ENCODE measurements at regions not wholly inside any gene's neighbourhood (a gene's known extent, or its start where the extent isn't known, plus 50 kb on each side); places are given as distances from the start of the nearest gene placed in this dataset.
"Not testable (repeated sequence)": the region's sequence is repeated elsewhere in the genome, so short reads cannot be mapped to it uniquely, and the experiment has no call there.

DNA sequence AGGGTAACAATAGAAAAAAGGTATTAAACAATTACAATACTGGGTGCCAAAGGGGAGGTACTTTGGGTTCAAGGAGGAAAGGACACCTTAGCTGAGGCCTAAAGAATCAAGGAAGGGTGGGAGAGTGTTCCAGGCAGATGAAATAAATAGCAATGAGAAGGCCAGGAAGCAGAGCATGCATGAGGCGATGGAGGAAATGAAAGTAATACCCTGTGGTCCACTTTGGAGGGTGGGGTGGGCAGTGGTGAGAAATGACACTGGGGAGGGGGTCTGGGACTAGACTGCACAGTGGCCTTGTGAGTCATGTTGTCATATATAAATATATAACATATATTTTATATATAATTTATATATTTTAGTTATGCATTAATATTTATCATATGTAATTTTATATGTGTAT lies 55.9 kb downstream of the BHLHE40 start:
- CTCF ChIA-PET = interaction anchor here (0.7 kb wide), 1 partner anchor 54 kb away, joined by 3 read pairs; no protein-coding TSS in a partner anchor
- POLR2A ChIA-PET = no interaction called here

DNA sequence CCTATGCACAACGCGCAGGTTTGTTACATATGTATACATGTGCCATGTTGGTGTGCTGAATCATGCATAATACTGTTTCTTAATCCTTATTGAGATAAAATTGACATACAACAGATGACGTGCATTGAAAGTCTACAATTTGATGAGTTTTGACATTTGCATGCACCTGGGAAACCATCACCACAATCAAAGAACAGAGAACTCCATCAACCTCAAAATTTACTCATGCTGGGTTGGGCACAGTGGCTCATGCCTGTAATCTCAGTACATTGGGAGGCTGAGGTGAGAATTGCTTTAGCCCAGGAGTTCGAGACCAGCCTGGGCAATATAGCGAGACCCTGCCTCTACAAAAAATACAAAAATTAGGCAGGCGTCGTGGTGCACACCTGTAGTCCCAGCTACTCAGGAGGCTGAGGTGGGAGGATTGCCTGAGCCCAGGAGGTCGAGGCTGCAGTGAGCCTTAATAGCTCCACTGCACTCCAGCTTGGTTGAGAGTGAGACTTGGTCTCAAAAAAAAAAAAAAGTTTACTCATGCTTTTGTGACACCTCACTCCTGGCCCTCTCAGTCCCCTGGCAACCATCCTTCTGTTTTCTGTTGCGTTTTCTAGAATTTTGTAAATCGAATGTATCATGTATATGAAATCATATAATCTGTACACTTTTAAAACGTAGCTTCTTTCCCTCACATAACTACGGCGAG lies 56.6 kb downstream of the BHLHE40 start:
- ChIA-PET CTCF (interaction anchor here (0.8 kb wide), 1 partner anchor 10 kb away, joined by 3 read pairs; no protein-coding TSS in a partner anchor), POLR2A (no interaction called here)

DNA sequence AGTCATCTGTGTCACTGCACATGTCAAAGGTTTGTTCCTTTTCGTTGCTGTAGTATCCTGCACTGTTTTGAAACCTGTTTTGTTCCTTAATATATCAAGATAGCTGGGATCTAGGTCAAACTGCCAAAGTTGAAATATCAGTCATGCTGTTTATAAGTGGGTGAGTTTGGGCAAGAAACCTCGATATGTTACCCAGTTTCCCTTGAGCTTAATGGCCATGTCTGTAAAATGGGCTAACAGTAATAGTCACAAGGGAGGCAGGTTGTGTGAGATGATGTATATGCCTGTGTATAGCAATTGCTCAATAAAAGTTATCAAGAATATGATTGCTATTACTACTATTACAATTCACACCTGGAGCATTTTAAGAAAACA lies 57.1 kb downstream of the BHLHE40 start:
- ChIA-PET POLR2A (interaction anchor here (0.5 kb wide), 1 partner anchor 10 kb away, joined by 3 read pairs; no protein-coding TSS in a partner anchor), CTCF (interaction anchor here (0.8 kb wide), 1 partner anchor 10 kb away, joined by 3 read pairs; no protein-coding TSS in a partner anchor)

DNA sequence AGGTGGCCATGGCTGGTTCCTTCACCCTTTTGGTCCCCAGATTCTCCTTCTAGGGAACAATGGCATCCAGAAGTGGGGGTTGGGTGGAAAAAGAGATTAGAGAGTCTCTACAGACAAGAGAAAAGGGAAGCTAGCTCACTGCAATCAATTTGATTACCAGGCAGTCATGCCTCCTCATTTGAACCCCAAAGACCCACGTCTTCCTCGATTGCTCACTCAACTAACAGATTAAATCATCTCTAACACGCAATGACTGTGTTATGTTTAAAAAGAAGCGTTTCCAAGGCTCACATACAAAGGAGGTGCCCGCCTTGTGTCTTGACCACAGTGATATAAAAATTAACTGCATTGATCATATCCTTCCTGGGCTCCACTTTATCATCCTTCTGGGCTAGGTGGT lies 57.6 kb downstream of the BHLHE40 start:
- ChIA-PET CTCF (no interaction called here), POLR2A (interaction anchor here (0.5 kb wide), 1 partner anchor 10 kb away, joined by 3 read pairs; no protein-coding TSS in a partner anchor)

DNA sequence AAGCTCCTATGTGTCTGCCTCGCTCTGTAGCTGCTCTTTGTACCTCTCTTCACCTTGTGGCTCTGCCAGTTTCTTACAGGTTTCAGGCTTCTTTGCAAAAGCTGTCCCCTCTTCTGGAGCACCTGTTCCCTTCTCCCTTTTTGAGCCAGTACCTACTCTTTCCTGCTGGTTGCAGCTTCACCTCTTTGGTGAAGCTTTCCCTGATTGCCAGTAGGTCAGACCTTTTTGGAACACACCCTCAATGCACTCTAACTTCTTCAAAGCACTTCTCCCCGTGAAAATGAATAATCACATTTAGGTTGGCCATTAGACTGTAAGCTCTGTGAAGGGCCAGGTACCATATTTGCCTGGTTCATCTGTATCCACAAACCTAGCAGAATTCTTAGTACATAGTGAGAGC lies 60.3 kb downstream of the BHLHE40 start:
- POLR2A ChIA-PET = interaction anchor here (0.8 kb wide), 1 partner anchor 16 kb away, joined by 3 read pairs; no protein-coding TSS in a partner anchor
- CTCF ChIA-PET = interaction anchor here (1.1 to 2.2 kb wide), 5 partner anchors 11 to 55 kb away, joined by 3 to 5 read pairs (median 4); no protein-coding TSS in a partner anchor

GRCh38 chr3:5041315-5041714 lies 62.1 kb downstream of the BHLHE40 start:
- CTCF ChIA-PET = interaction anchor here (0.8 kb wide), 1 partner anchor 10 kb away, joined by 5 read pairs; no protein-coding TSS in a partner anchor
- POLR2A ChIA-PET = no interaction called here

DNA sequence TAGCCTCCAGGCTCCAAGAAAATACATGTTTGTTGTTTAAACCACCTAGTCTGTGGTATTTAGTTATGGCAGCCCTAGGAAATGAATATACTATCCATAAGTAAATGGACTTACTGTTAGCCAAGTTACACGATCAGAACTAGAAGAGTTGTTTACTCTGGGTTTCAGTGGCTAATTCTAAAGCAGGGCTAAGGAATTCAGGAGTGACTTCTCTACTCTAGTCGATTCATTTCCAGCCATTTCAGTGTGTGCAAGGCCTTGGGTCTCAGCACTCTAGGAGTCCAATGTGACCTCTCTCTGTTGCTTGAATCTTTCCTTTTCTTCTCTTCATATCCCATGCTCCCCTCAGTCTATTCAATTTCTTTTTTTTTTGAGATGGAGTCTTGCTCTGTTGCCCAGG lies 66.7 kb downstream of the BHLHE40 start:
- ChIA-PET POLR2A (no interaction called here), CTCF (no interaction called here)

- CTCF ChIA-PET = no interaction called here
- POLR2A ChIA-PET = no interaction called here
Observed at GRCh38 chr3:5047764-5048419, 68.7 kb downstream of the BHLHE40 start.

GRCh38 chr3:5051772-5052171 lies 70.3 kb upstream of the ARL8B start:
- ChIA-PET CTCF (interaction anchor here (1.4 to 10.0 kb wide), 5 partner anchors 10 to 339 kb away, joined by 3 to 55 read pairs (median 5); no protein-coding TSS in a partner anchor), POLR2A (interaction anchor here (0.6 to 1.7 kb wide), 4 partner anchors 41 to 73 kb away, joined by 3 to 6 read pairs (median 4); partner anchors contain the start of gene BHLHE40)

GRCh38 chr3:5052247-5052646 lies 69.8 kb upstream of the ARL8B start:
- ChIA-PET CTCF (interaction anchor here (1.6 to 10.0 kb wide), 4 partner anchors 9 to 340 kb away, joined by 3 to 55 read pairs (median 11); no protein-coding TSS in a partner anchor), POLR2A (interaction anchor here (1.0 to 1.1 kb wide), 2 partner anchors 65 to 73 kb away, joined by 3 to 6 read pairs; partner anchors contain the start of gene BHLHE40)

- POLR2A ChIA-PET = no interaction called here
- CTCF ChIA-PET = interaction anchor here (0.7 to 10.0 kb wide), 5 partner anchors 10 to 341 kb away, joined by 3 to 55 read pairs (median 3); no protein-coding TSS in a partner anchor
Observed at GRCh38 chr3:5053021-5053831, 68.9 kb upstream of the ARL8B start.

DNA sequence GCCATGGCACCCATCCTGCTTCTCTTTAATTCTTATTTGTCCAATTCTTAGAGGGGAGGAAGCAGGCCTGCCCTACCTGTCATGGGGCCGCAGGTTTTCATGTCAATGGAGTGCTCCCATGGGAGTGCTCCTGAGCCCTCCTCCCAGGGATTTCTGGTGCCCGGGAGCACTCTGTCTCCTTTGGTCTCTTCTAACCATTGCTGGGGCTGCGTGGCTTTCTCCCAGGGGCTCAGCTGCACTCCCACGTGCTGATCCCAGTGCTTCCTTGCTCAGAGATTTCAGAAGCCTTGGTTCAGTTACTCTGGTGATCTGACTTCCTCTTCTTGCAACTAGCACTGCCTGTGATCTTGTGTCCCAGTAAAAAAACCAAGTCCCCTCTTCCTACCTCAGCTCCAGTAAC lies 68.0 kb upstream of the ARL8B start:
- ChIA-PET CTCF (interaction anchor here (1.6 to 10.0 kb wide), 2 partner anchors 10 to 342 kb away, joined by 3 to 55 read pairs; no protein-coding TSS in a partner anchor), POLR2A (no interaction called here)

GRCh38 chr3:5054579-5054978 lies 67.5 kb upstream of the ARL8B start:
- POLR2A ChIA-PET = not testable (repeated sequence)
- CTCF ChIA-PET = interaction anchor here (10.0 kb wide), 1 partner anchor 342 kb away, joined by 55 read pairs; no protein-coding TSS in a partner anchor

DNA sequence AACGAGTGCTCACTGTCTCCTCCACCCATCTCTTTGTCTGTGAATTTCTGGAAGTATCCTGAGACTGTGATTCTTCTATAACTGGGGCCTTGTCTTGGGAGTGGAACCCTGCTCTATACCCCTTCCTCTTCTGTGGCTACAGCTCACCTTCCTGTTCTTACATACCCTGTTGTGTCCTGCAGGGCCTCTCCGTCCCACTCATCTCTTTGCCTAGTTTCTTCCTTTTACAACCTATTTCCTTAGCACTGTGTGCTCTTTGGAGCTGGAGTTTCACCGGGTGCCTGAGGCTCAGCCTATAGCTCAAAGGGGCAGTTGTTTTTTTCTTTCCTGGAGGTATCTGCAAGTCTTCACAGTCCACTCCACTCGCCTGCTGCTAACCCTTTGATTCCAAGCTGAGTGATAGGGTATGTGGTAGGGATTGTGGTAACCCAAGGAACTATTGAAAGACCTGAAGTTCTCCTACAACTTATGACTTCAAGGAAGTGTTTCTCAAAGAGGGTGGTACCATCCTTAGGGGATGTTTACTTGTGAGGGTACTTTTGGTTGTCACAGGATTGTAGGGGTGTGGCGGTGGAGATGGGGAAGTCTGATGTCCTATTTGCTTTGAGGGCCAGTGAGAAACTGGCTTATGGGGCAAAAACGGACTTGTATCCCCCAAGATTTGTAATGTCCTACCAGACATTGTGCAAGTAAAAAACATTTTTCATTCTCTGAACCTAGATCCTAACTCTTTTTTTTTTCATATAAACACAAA lies 66.6 kb upstream of the ARL8B start:
- ChIA-PET CTCF (interaction anchor here (1.1 to 10.0 kb wide), 2 partner anchors 334 to 343 kb away, joined by 3 to 55 read pairs; no protein-coding TSS in a partner anchor), POLR2A (interaction anchor here (0.6 to 1.0 kb wide), 2 partner anchors 12 to 15 kb away, joined by 3 to 6 read pairs; no protein-coding TSS in a partner anchor)

GRCh38 chr3:5056111-5056391 lies 66.0 kb upstream of the ARL8B start:
- ChIA-PET CTCF (interaction anchor here (1.1 to 10.0 kb wide), 2 partner anchors 335 to 344 kb away, joined by 3 to 55 read pairs; no protein-coding TSS in a partner anchor), POLR2A (interaction anchor here (1.0 kb wide), 1 partner anchor 16 kb away, joined by 3 read pairs; no protein-coding TSS in a partner anchor)

DNA sequence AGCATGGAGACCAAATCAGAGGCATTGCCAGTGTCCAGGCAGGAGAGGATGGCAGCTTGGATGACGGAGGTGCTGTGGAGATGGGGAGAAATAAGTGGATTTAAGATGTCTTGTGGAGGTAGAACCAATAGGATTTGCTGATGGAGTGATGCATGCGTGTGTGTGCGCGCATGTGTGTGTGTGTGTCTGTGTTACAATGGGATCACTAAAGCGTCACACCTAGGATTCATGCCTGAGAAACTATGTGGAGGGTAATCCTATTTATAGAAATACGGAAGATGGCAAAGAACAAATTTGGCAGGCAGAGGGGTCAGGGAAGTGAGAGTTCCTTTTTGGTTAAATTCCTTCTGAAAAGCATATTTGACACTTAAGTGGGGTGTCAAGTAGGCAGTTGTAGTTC lies 64.8 kb upstream of the ARL8B start:
- CTCF ChIA-PET = interaction anchor here (0.5 to 10.0 kb wide), 17 partner anchors 14 to 348 kb away, joined by 3 to 55 read pairs (median 5); partner anchors contain the start of gene BHLHE40
- POLR2A ChIA-PET = interaction anchor here (0.7 kb wide), 1 partner anchor 346 kb away, joined by 3 read pairs; no protein-coding TSS in a partner anchor

- CTCF ChIA-PET = interaction anchor here (0.5 to 10.0 kb wide), 19 partner anchors 14 to 348 kb away, joined by 3 to 55 read pairs (median 5); partner anchors contain the start of gene BHLHE40
- POLR2A ChIA-PET = interaction anchor here (0.7 kb wide), 1 partner anchor 346 kb away, joined by 3 read pairs; no protein-coding TSS in a partner anchor
Observed at GRCh38 chr3:5057857-5058324, 64.2 kb upstream of the ARL8B start.

DNA sequence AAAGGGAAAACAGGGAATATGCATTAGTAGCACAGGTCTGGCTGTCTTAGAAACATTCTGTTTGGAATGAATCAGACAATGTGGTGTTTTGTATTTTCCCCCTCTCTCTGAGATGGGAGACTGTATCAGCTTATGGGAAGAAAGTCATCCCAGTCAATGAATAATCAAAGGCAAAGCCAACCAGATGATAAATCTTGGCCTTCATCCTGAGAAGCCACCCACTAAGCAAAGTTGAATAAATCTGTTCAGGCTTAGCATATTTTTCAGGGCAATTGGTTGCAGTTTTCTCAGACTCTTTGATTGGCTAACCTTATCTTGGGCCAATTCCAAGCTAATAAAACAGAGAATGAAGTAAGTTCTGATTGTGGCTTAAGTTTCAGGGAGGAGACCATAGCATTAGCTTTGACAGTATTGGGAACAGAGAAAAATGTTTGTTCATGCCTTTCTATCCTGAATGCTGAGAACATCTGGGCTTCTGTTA lies 63.6 kb upstream of the ARL8B start:
- ChIA-PET CTCF (interaction anchor here (1.1 to 10.0 kb wide), 14 partner anchors 13 to 540 kb away, joined by 3 to 55 read pairs (median 7); partner anchors contain the start of gene BHLHE40), POLR2A (no interaction called here)
